Esophagus squamous epithelium (tissue), 4 donors: ENCODE measurements at regions not wholly inside any gene's neighbourhood (a gene's known extent, or its start where the extent isn't known, plus 50 kb on each side); places are given as distances from the start of the nearest gene placed in this dataset.

Experiments used
- POLR2A ChIP-seq, 4 donors: fragments of 450-650 bp; IDR thresholded peaks; one replicate each; pipeline ENCODE4 v1.6.1; 2017; ENCODE audit warnings: antibody characterized with exemption in 4 of 4, mild to moderate bottlenecking in 4 of 4, moderate library complexity in 3 of 4
- TF ChIP-seq, protein P1 (sequence below), 6 experiments: fragments of 450-650 bp in 4 of 6; fragments of 200-600 bp in 2 of 6; sonication (generic) in 2 of 6; IDR thresholded peaks; one replicate each; pipeline ENCODE4 v1.5.1; 2016 to 2019; ENCODE audit warnings: antibody characterized with exemption in 6 of 6, mild to moderate bottlenecking in 4 of 6, moderate library complexity in 4 of 6

DNA sequence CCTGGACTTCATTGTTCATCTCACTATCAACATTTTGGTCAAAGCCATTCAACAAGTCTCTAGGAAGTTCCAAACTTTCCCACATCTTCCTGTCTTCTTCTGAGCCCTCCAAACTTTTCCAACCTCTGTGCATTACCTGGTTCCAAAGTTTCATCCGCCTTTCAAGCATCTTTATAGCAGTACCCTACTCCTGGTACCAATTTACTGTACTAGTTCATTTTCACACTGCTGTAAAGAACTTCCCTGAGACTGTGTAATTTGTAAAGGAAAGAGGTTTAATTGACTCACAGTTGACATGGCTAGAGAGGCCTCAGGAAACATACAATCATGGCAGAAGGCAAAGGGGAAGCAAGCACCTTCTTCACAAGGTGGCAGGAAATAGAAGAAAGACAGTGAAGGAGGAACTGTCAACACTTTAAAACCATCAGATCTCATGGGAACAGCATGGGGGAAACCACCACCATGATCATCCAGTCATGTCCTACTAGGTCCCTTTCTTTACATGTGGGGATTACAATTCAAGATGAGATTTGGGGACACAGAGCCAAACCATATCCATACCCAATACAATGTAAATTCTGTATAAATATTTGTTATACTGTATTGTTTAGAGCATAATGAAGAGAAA, 109.7 kb downstream of the C12orf75 start:
- TF ChIP-seq, protein P1, sequence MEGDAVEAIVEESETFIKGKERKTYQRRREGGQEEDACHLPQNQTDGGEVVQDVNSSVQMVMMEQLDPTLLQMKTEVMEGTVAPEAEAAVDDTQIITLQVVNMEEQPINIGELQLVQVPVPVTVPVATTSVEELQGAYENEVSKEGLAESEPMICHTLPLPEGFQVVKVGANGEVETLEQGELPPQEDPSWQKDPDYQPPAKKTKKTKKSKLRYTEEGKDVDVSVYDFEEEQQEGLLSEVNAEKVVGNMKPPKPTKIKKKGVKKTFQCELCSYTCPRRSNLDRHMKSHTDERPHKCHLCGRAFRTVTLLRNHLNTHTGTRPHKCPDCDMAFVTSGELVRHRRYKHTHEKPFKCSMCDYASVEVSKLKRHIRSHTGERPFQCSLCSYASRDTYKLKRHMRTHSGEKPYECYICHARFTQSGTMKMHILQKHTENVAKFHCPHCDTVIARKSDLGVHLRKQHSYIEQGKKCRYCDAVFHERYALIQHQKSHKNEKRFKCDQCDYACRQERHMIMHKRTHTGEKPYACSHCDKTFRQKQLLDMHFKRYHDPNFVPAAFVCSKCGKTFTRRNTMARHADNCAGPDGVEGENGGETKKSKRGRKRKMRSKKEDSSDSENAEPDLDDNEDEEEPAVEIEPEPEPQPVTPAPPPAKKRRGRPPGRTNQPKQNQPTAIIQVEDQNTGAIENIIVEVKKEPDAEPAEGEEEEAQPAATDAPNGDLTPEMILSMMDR (IDR thresholded peaks at IDR 0.05): no peak
- no peak for TF ChIP-seq POLR2A (IDR thresholded peaks at IDR 0.05)
